Caco-2 (cell line): ENCODE measurements at regions not wholly inside any gene's neighbourhood (a gene's known extent, or its start where the extent isn't known, plus 50 kb on each side); places are given as distances from the start of the nearest gene placed in this dataset.

Experiments
- BruUV-seq: library from RNA; stranded (reverse); fragments of 400-500 nt; replicated peaks from 2 replicates; lab custom pipeline; 2021; lab: Mats Ljungman, UMichigan
- CTCF ChIA-PET: fragments of 300-600 bp; sonication (Branson Sonifier 250); formaldehyde crosslinking; loops from one replicate; lab custom pipeline; 2022; ENCODE audit warnings: antibody characterized with exemption; lab: Charles Lee
- POLR2A ChIA-PET: fragments of 300-600 bp; sonication (Branson Sonifier 250); formaldehyde crosslinking; loops from one replicate; lab custom pipeline; 2022; ENCODE audit warnings: antibody characterized with exemption; lab: Charles Lee
- DNase-seq, 2 experiments: peaks; one replicate each; pipeline versions ENCODE4 v3.0.0 to v3.0.0-alpha.2; 2020 to 2022
- H3K27me3 ChIP-seq: replicated peaks from 2 replicates; pipeline ENCODE4 v1.6.0; 2011; ENCODE audit warnings: low read length; ENCODE audit not compliant: control insufficient read depth, insufficient read depth
- H3K36me3 ChIP-seq: 2 replicates; pipeline ENCODE4 v1.5.1; 2011; ENCODE audit warnings: low read length; ENCODE audit not compliant: control insufficient read depth, insufficient read depth
- H3K4me1 ChIP-seq: fragments of 250-450 bp; sonication (Bioruptor Pico); 2 replicates; pipeline ENCODE4 v1.5.1; 2020; ENCODE audit warnings: mild to moderate bottlenecking
- H3K4me3 ChIP-seq: 2 replicates; pipeline ENCODE4 v1.5.1; 2011; ENCODE audit warnings: low read depth, mild to moderate bottlenecking, control low read depth, low read length
- H3K9me3 ChIP-seq: fragments of 250-450 bp; sonication (Bioruptor Pico); 2 replicates; pipeline ENCODE4 v1.5.1; 2020; ENCODE audit warnings: mild to moderate bottlenecking, moderate library complexity
- H3K27ac Mint-ChIP-seq: one replicate; pipeline ENCODE4 v1.8.0; 2022; ENCODE audit warnings: mixed read lengths; ENCODE audit not compliant: unreplicated experiment
- H3K27me3 Mint-ChIP-seq: one replicate; pipeline ENCODE4 v1.8.0; 2022; ENCODE audit warnings: mixed read lengths; ENCODE audit not compliant: insufficient read depth, unreplicated experiment
- H3K36me3 Mint-ChIP-seq: one replicate; pipeline ENCODE4 v1.8.0; 2022; ENCODE audit warnings: mild to moderate bottlenecking, mixed read lengths; ENCODE audit not compliant: insufficient read depth, unreplicated experiment
- H3K4me1 Mint-ChIP-seq: one replicate; pipeline ENCODE4 v1.8.0; 2022; ENCODE audit warnings: low read depth, mixed read lengths; ENCODE audit not compliant: unreplicated experiment
- H3K4me3 Mint-ChIP-seq: one replicate; pipeline ENCODE4 v1.8.0; 2022; ENCODE audit warnings: mild to moderate bottlenecking, moderate library complexity, mixed read lengths; ENCODE audit not compliant: unreplicated experiment
- H3K9me3 Mint-ChIP-seq: one replicate; pipeline ENCODE4 v1.8.0; 2022; ENCODE audit warnings: mixed read lengths; ENCODE audit not compliant: unreplicated experiment
- CTCF ChIP-seq, 2 experiments: fragments of 200-600 bp in 1 of 2; IDR thresholded peaks; 1 replicate in 1 of 2; 2 replicates in 1 of 2; pipeline versions ENCODE4 v1.5.1 to v1.8.0; 2011 to 2022; ENCODE audit warnings: antibody characterized with exemption in 1 of 2, control low read depth in 1 of 2, inconsistent platforms in 1 of 2, low read depth in 1 of 2, low read length in 1 of 2, mild to moderate bottlenecking in 1 of 2, moderate library complexity in 1 of 2; ENCODE audit not compliant: insufficient read depth in 1 of 2, severe bottlenecking in 1 of 2, unreplicated experiment in 1 of 2
- intact Hi-C: fragments of 100-400 bp; cut with micrococcal nuclease; formaldehyde crosslinking; loops from one replicate; pipeline ENCODE4 v1.10.0; 2022; ENCODE audit not compliant: unreplicated experiment

DNA sequence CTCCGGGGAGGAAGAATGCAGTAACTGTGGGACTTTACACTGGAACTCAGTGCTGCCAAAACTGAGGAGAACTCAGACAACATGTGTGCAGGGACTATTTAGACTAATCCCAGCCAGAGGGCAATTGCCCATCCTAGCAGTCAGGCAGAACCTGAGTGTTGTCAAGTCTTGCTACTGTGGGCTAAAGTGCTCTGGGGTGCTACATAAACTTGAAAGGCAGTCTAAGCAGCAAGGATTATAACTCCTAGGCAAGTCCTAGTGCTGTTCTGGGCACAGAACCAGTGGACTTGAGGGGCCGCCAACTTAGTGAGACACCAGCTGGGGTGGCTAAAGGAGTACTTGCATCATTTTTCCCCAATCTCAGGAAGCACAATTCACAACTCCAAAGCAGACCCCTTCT, 363.8 kb upstream of the PTCHD4 start:
- ChIA-PET POLR2A (no interaction called here), CTCF (no interaction called here)
- no peaks in the 10 kb centered on the region for H3K9me3 ChIP-seq
- H3K4me3 ChIP-seq: no peak overlapping the region
- Mint-ChIP-seq H3K27me3 (peaks cover 5% of the 10 kb centered on the region), H3K4me1 (no peaks in the 10 kb centered on the region), H3K36me3 (no peaks in the 10 kb centered on the region), H3K27ac (no peak overlapping the region), H3K9me3 (no peaks in the 10 kb centered on the region), H3K4me3 (no peak overlapping the region)
- BruUV-seq: no TSS peak
- no peak for TF ChIP-seq CTCF (IDR thresholded peaks at IDR 0.05; ENCODE audit: insufficient read depth in 1 of 2, low read depth in 1 of 2, low read length in 1 of 2, severe bottlenecking in 1 of 2, unreplicated experiment in 1 of 2)
- intact Hi-C loops: loop anchor here (5.0 kb wide), 1 partner anchor 388 kb away; no protein-coding TSS in a partner anchor
- no peaks in the 10 kb centered on the region for H3K36me3 ChIP-seq
- no peaks in the 10 kb centered on the region for H3K27me3 ChIP-seq
- no peak for DNase-seq
- H3K4me1 ChIP-seq: no peaks in the 10 kb centered on the region

GRCh38 chr6:48474136-48474535, 363.1 kb upstream of the PTCHD4 start:
- no peaks in the 10 kb centered on the region for H3K4me1 Mint-ChIP-seq
- H3K36me3 ChIP-seq: no peaks in the 10 kb centered on the region
- no peak for DNase-seq
- no peaks in the 10 kb centered on the region for H3K9me3 ChIP-seq
- ChIA-PET POLR2A (no interaction called here), CTCF (no interaction called here)
- no peaks in the 10 kb centered on the region for H3K27me3 ChIP-seq
- no peak overlapping the region for H3K27ac Mint-ChIP-seq
- H3K36me3 Mint-ChIP-seq: no peaks in the 10 kb centered on the region
- H3K27me3 Mint-ChIP-seq: peaks cover 5% of the 10 kb centered on the region
- BruUV-seq: no TSS peak
- intact Hi-C loops: no loop called here
- H3K4me1 ChIP-seq: no peaks in the 10 kb centered on the region
- no peak for TF ChIP-seq CTCF (IDR thresholded peaks at IDR 0.05; ENCODE audit: insufficient read depth in 1 of 2, low read depth in 1 of 2, low read length in 1 of 2, severe bottlenecking in 1 of 2, unreplicated experiment in 1 of 2)
- no peak overlapping the region for H3K4me3 ChIP-seq
- H3K4me3 Mint-ChIP-seq: no peak overlapping the region
- H3K9me3 Mint-ChIP-seq: no peaks in the 10 kb centered on the region

DNA sequence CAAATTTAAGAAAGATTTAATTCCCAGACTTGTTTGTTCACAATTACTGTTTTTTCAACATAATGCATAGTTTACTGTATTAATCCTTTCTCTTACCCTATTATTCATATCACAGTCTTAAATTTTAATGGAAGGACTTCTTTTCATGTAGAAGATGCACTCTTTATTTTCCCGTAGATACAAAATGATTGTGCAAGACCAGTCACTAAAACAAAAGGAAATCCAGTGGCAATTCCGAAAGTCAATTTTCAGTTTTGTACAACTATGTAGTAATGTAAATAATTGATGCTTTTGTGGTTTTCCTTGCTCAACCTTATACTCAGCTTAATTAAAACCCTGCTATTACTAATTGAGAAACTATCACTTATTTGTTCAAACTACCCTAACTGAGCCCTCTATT, 361.5 kb upstream of the PTCHD4 start:
- CTCF ChIA-PET: no interaction called here
- DNase-seq: no peak
- Mint-ChIP-seq H3K9me3 (no peaks in the 10 kb centered on the region), H3K4me1 (no peaks in the 10 kb centered on the region), H3K4me3 (no peak overlapping the region), H3K27ac (no peak overlapping the region), H3K27me3 (peaks cover 5% of the 10 kb centered on the region), H3K36me3 (no peaks in the 10 kb centered on the region)
- POLR2A ChIA-PET: no interaction called here
- no peak for TF ChIP-seq CTCF (IDR thresholded peaks at IDR 0.05; ENCODE audit: insufficient read depth in 1 of 2, low read depth in 1 of 2, low read length in 1 of 2, severe bottlenecking in 1 of 2, unreplicated experiment in 1 of 2)
- no peaks in the 10 kb centered on the region for H3K36me3 ChIP-seq
- intact Hi-C loops: no loop called here
- no peak overlapping the region for H3K4me3 ChIP-seq
- BruUV-seq: no TSS peak
- no peaks in the 10 kb centered on the region for H3K4me1 ChIP-seq
- H3K27me3 ChIP-seq: no peaks in the 10 kb centered on the region
- no peaks in the 10 kb centered on the region for H3K9me3 ChIP-seq
